ENCODE measurements at regions not wholly inside any gene's neighbourhood (a gene's known extent, or its start where the extent isn't known, plus 50 kb on each side); places are given as distances from the start of the nearest gene placed in this dataset.

GRCh38 chr3:43914269-43914668 is 223.5 kb downstream of the ABHD5 start:
- WGBS, 5 donors = 79 to 92% (median 82%) methylated on average over 2 of the region's 2 CpGs

DNA sequence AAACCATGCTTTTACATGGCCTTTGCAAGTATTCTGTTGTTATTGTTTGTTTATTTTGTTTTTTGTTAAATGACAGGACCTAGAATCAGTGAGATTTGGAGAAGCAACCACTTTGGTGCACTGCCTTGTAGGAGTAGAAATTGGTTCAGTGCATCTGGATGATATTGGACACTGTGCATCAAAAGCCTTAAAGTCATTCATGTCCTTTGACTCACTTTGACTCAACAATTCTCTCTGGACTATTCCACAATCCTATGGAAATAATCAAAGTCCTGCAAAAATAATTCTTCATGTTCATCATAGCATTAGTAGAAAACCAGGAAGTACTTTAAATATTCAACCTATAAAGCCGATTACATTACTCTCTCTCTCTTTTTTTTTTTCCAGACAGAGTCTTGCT is 224.8 kb downstream of the ABHD5 start:
- DNase-seq = no peak
- H3K27me3 ChIP-seq = peaks cover 0 to 2% (median 0%) of the 10 kb centered on the region in 3 donors
- intact Hi-C loops (cut with DNase I; ENCODE audit: low total_unique reads) = no loop called here
- no peaks in the 10 kb centered on the region for H3K36me3 ChIP-seq
- no peak for TF ChIP-seq POLR2A (IDR thresholded peaks at IDR 0.05)
- no peak for TF ChIP-seq CTCF (IDR thresholded peaks at IDR 0.05)
- no peak for TF ChIP-seq EP300 (IDR thresholded peaks at IDR 0.05)
- no peak for TF ChIP-seq POLR2AphosphoS5 (IDR thresholded peaks at IDR 0.05)
- peaks cover 5 to 14% (median 9%) of the 10 kb centered on the region in 4 donors for H3K9me3 ChIP-seq
- no peak overlapping the region for H3K4me3 ChIP-seq
- 86 to 96% (median 93%) methylated on average over 1 of the region's 1 CpG for WGBS, 5 donors
- H3K4me1 ChIP-seq = no peaks in the 10 kb centered on the region
- H3K27ac ChIP-seq = no peak overlapping the region

More at GRCh38 chr3:43914269-43914668, 223.5 kb downstream of the ABHD5 start:
- DNase-seq = no peak
- Histone ChIP-seq H3K9me3 (peaks cover 5 to 14% (median 9%) of the 10 kb centered on the region in 4 donors), H3K27me3 (no peaks in the 10 kb centered on the region), H3K4me3 (no peak overlapping the region), H3K27ac (no peak overlapping the region), H3K4me1 (no peaks in the 10 kb centered on the region), H3K36me3 (no peaks in the 10 kb centered on the region)
- no peak for TF ChIP-seq POLR2A (IDR thresholded peaks at IDR 0.05)
- TF ChIP-seq EP300 (IDR thresholded peaks at IDR 0.05) = no peak
- TF ChIP-seq CTCF (IDR thresholded peaks at IDR 0.05) = no peak
- TF ChIP-seq POLR2AphosphoS5 (IDR thresholded peaks at IDR 0.05) = no peak
- intact Hi-C loops (cut with DNase I; ENCODE audit: low total_unique reads) = no loop called here

DNA sequence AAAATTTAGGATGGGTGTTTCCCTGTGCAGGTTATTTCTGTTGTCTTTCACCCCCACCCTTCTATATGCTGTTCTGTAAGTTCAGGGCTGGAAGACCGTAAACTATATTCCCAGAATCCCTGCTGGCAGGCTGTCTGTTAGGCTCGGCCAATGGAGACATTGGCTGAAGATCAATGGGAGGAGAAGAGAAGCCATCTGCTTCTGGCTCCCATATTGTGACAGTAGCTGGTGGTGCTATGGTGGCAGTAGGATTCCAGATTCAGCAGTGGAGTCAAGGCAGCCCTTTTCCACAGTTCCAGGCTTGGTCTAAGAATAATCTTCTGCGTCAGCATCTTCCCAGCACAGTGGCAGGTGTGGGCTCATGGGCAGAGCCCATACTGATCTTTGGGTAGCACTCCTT is 226.6 kb downstream of the ABHD5 start:
- Histone ChIP-seq H3K9me3 (peaks cover 5 to 14% (median 9%) of the 10 kb centered on the region in 4 donors), H3K27me3 (peaks cover 0 to 17% (median 0%) of the 10 kb centered on the region in 3 donors), H3K36me3 (no peaks in the 10 kb centered on the region), H3K4me3 (no peak overlapping the region), H3K4me1 (no peaks in the 10 kb centered on the region), H3K27ac (no peak overlapping the region)
- WGBS, 5 donors = 85 to 96% (median 91%) methylated on average over 3 of the region's 3 CpGs
- intact Hi-C loops (cut with DNase I; ENCODE audit: low total_unique reads) = no loop called here
- no peak for TF ChIP-seq EP300 (IDR thresholded peaks at IDR 0.05)
- no peak for TF ChIP-seq POLR2AphosphoS5 (IDR thresholded peaks at IDR 0.05)
- no peak for TF ChIP-seq POLR2A (IDR thresholded peaks at IDR 0.05)
- TF ChIP-seq CTCF (IDR thresholded peaks at IDR 0.05) = no peak
- DNase-seq = no peak

GRCh38 chr3:43919029-43919428 is 228.3 kb downstream of the ABHD5 start:
- peaks cover 0 to 33% (median 13%) of the 10 kb centered on the region in 3 donors for H3K27me3 ChIP-seq
- no peaks in the 10 kb centered on the region for H3K36me3 ChIP-seq
- TF ChIP-seq POLR2A (IDR thresholded peaks at IDR 0.05) (no peak), POLR2AphosphoS5 (IDR thresholded peaks at IDR 0.05) (no peak), EP300 (IDR thresholded peaks at IDR 0.05) (no peak), CTCF (IDR thresholded peaks at IDR 0.05) (no peak)
- WGBS, 5 donors = 67 to 79% (median 74%) methylated on average over 7 of the region's 7 CpGs
- no peak for DNase-seq
- no peak overlapping the region for H3K27ac ChIP-seq
- H3K9me3 ChIP-seq = peaks cover 5 to 14% (median 9%) of the 10 kb centered on the region in 4 donors
- intact Hi-C loops (cut with DNase I; ENCODE audit: low total_unique reads) = no loop called here
- H3K4me3 ChIP-seq = no peak overlapping the region
- peaks cover 0 to 7% (median 0%) of the 10 kb centered on the region in 4 donors for H3K4me1 ChIP-seq

Measured in stomach (tissue), 8 donors.